ENCODE measurements at regions not wholly inside any gene's neighbourhood (a gene's known extent, or its start where the extent isn't known, plus 50 kb on each side); places are given as distances from the start of the nearest gene placed in this dataset.

GRCh38 chr1:29458737-29459619 is 222.7 kb downstream of the PTPRU start:
- TF ChIP-seq, protein P1, sequence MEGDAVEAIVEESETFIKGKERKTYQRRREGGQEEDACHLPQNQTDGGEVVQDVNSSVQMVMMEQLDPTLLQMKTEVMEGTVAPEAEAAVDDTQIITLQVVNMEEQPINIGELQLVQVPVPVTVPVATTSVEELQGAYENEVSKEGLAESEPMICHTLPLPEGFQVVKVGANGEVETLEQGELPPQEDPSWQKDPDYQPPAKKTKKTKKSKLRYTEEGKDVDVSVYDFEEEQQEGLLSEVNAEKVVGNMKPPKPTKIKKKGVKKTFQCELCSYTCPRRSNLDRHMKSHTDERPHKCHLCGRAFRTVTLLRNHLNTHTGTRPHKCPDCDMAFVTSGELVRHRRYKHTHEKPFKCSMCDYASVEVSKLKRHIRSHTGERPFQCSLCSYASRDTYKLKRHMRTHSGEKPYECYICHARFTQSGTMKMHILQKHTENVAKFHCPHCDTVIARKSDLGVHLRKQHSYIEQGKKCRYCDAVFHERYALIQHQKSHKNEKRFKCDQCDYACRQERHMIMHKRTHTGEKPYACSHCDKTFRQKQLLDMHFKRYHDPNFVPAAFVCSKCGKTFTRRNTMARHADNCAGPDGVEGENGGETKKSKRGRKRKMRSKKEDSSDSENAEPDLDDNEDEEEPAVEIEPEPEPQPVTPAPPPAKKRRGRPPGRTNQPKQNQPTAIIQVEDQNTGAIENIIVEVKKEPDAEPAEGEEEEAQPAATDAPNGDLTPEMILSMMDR (IDR thresholded peaks at IDR 0.05), result no peak
- TF ChIP-seq POLR2A (IDR thresholded peaks at IDR 0.05), result no peak

Data from thyroid gland (tissue), 4 donors.